HepG2 (cell line): ENCODE measurements at regions not wholly inside any gene's neighbourhood (a gene's known extent, or its start where the extent isn't known, plus 50 kb on each side); places are given as distances from the start of the nearest gene placed in this dataset.

Experiments
- ATAC-seq: fragments of 200-7000 bp; cut with Tn5 transposase; 3 replicates; pipeline ENCODE4 v1.9.1; 2020; ENCODE audit warnings: mild to moderate bottlenecking, moderate library complexity
- BruUV-seq: library from RNA; stranded (reverse); fragments of 400-500 nt; replicated peaks from 2 replicates; lab custom pipeline; 2021; lab: Mats Ljungman, UMichigan
- CTCF ChIA-PET: fragments of 300-600 bp; formaldehyde crosslinking; extraction: SDS; loops from one replicate; lab custom pipeline; 2021; ENCODE audit warnings: low total read pairs, inconsistent platforms, low intra/inter-chr PET ratio; lab: Yijun Ruan, JAX
- POLR2A ChIA-PET: fragments of 350-600 bp; sonication (Branson Sonifier 250); formaldehyde crosslinking; loops from one replicate; lab custom pipeline; 2020; ENCODE audit warnings: antibody characterized with exemption, inconsistent platforms; lab: Yijun Ruan, JAX
- DNase-seq: peaks from one replicate; pipeline ENCODE4 v3.0.0-alpha.2; 2015; ENCODE audit warnings: low spot score
- FAIRE-seq: peaks from 3 replicates; lab custom pipeline; 2011; peaks lifted over from hg19 to GRCh38; lab: Jason Lieb, UNC
- H2AFZ ChIP-seq: one replicate; pipeline ENCODE4 v1.6.1; 2011; ENCODE audit warnings: low read length, inconsistent platforms
- H3K27ac ChIP-seq: fragments of 300-600 bp; 3 replicates; pipeline ENCODE4 v1.8.0; 2011; ENCODE audit warnings: mixed run types, mild to moderate bottlenecking, mixed read lengths, low read length, inconsistent platforms; ENCODE audit not compliant: insufficient read depth; ENCODE audit errors: extremely low read length
- H3K27me3 ChIP-seq, 2 experiments: fragments of 200-600 bp in 1 of 2; 2 replicates in 1 of 2; 3 replicates in 1 of 2; pipeline versions ENCODE4 v1.6.0 to v1.8.0; 2011; ENCODE audit warnings: low read length in 2 of 2, mild to moderate bottlenecking in 2 of 2, moderate library complexity in 2 of 2, inconsistent platforms in 1 of 2; ENCODE audit not compliant: insufficient read depth in 2 of 2, control insufficient read depth in 1 of 2
- H3K36me3 ChIP-seq, 2 experiments: fragments of 200-600 bp in 1 of 2; replicated peaks in 1 of 2; 2 replicates in 1 of 2; 3 replicates in 1 of 2; pipeline versions ENCODE4 v1.5.1 to v1.8.0; 2011; ENCODE audit warnings: low read length in 2 of 2, inconsistent platforms in 1 of 2; ENCODE audit not compliant: insufficient read depth in 2 of 2, control insufficient read depth in 1 of 2
- H3K4me1 ChIP-seq: 2 replicates; pipeline ENCODE4 v1.5.1; 2012; ENCODE audit warnings: low read length, inconsistent platforms; ENCODE audit not compliant: insufficient read depth
- H3K4me2 ChIP-seq: 2 replicates; pipeline ENCODE4 v1.6.0; 2011; ENCODE audit warnings: low read depth, low read length, inconsistent platforms
- H3K4me3 ChIP-seq, 3 experiments: fragments of 200-600 bp in 1 of 3; sonication (generic), shearing (Covaris generic) in 1 of 3; replicated peaks in 1 of 3; 2 replicates each; pipeline ENCODE4 v1.5.1; 2011 to 2016; ENCODE audit warnings: low read length in 3 of 3, inconsistent platforms in 2 of 3, low read depth in 2 of 3, mild to moderate bottlenecking in 2 of 3, control low read depth in 1 of 3, mixed read lengths in 1 of 3; ENCODE audit not compliant: insufficient read depth in 1 of 3
- H3K79me2 ChIP-seq: one replicate; pipeline ENCODE4 v1.6.1; 2011; ENCODE audit warnings: low read length, inconsistent platforms; ENCODE audit not compliant: insufficient read depth
- H3K9ac ChIP-seq: 2 replicates; pipeline ENCODE4 v1.6.0; 2011; ENCODE audit warnings: mild to moderate bottlenecking, low read depth, low read length, inconsistent platforms; ENCODE audit not compliant: insufficient read depth
- H3K9me3 ChIP-seq: 2 replicates; pipeline ENCODE4 v1.5.1; 2012; ENCODE audit warnings: mild to moderate bottlenecking, low read length
- H4K20me1 ChIP-seq: 2 replicates; pipeline ENCODE4 v1.6.0; 2011; ENCODE audit warnings: inconsistent platforms, mild to moderate bottlenecking, low read length, moderate library complexity; ENCODE audit not compliant: insufficient read depth
- GZF1 ChIP-seq: sonication (generic); formaldehyde crosslinking; IDR thresholded peaks from 2 replicates; pipeline ENCODE4 v1.5.1; 2020; ENCODE audit warnings: mild to moderate bottlenecking, missing genetic modification reagents
- KDM3A ChIP-seq: IDR thresholded peaks from 2 replicates; pipeline ENCODE4 v1.6.1; 2018; ENCODE audit warnings: low read depth, missing compliant biosample characterization
- MAFK ChIP-seq, 2 experiments: IDR thresholded peaks in 1 of 2; conservative IDR thresholded peaks in 1 of 2; 2 replicates each; pipeline ENCODE4 v1.6.1; 2011; ENCODE audit warnings: improper control_type of control experiment in 2 of 2, low read length in 2 of 2
- PHB2 ChIP-seq: fragments of 450-650 bp; IDR thresholded peaks from 2 replicates; pipeline ENCODE4 v1.6.1; 2018; ENCODE audit not compliant: partially characterized antibody
- PHF8 ChIP-seq: sonication (generic); formaldehyde crosslinking; IDR thresholded peaks from 2 replicates; pipeline ENCODE4 v1.5.0; 2020; ENCODE audit warnings: missing genetic modification reagents
- SNAI1 ChIP-seq: sonication (generic); formaldehyde crosslinking; IDR thresholded peaks from 2 replicates; pipeline ENCODE4 v1.5.0; 2020; ENCODE audit warnings: mild to moderate bottlenecking, missing genetic modification reagents, borderline replicate concordance
- ZFP36 ChIP-seq: fragments of 150-350 bp; IDR thresholded peaks from 2 replicates; pipeline ENCODE4 v1.6.1; 2018; ENCODE audit warnings: borderline replicate concordance, low read length, low read depth; ENCODE audit not compliant: partially characterized antibody
- ZNF280B ChIP-seq: sonication (generic); formaldehyde crosslinking; IDR thresholded peaks from 2 replicates; pipeline ENCODE4 v1.5.0; 2020; ENCODE audit warnings: missing genetic modification reagents, mild to moderate bottlenecking, borderline replicate concordance
- ZNF737 ChIP-seq: sonication (generic); formaldehyde crosslinking; IDR thresholded peaks from 2 replicates; pipeline ENCODE4 v1.5.0; 2020; ENCODE audit warnings: missing genetic modification reagents, mild to moderate bottlenecking, borderline replicate concordance
- WGBS: methylation state at CpG from one replicate; pipeline ENCODE4 v1.1.6; 2017; ENCODE audit warnings: low lambda C conversion rate; 5-methylcytosine and 5-hydroxymethylcytosine counted together
- in situ Hi-C: cut with HindIII; loops from 2 replicates; pipeline ENCODE4 v1.10.0; 2017; ENCODE audit warnings: low pct_unique_long_range_greater_than_20kb; ENCODE audit not compliant: extremely low pct_ligation_motif_present
- intact Hi-C: fragments of 100-400 bp; cut with micrococcal nuclease; formaldehyde crosslinking; loops from one replicate; pipeline ENCODE4 v1.10.0; 2022; ENCODE audit not compliant: unreplicated experiment

- TF ChIP-seq ZFP36: no peak
- TF ChIP-seq PHB2: no peak
- TF ChIP-seq ZNF280B: no peak
- TF ChIP-seq KDM3A: no peak
- TF ChIP-seq GZF1: no peak
Observed at GRCh38 chr5:15993919-15994318, 185.7 kb downstream of the MARCHF11 start (continued).

- DNase-seq (no peak), ATAC-seq (no peak), FAIRE-seq (no peak)
- Histone ChIP-seq H3K36me3 (no peaks in the 10 kb centered on the region), H3K4me1 (no peaks in the 10 kb centered on the region), H3K27ac (no peak overlapping the region), H3K9me3 (peaks cover 42% of the 10 kb centered on the region), H2AFZ (no peak overlapping the region), H3K4me3 (no peak overlapping the region), H3K4me2 (no peak overlapping the region), H4K20me1 (no peaks in the 10 kb centered on the region), H3K27me3 (no peaks in the 10 kb centered on the region), H3K9ac (no peak overlapping the region), H3K79me2 (no peaks in the 10 kb centered on the region)
- POLR2A ChIA-PET: no interaction called here
- intact Hi-C loops (loop anchor here (10.0 kb wide), 1 partner anchor 609 kb away; no protein-coding TSS in a partner anchor), in situ Hi-C loops (no loop called here)
- TF ChIP-seq SNAI1: no peak
- no peak for TF ChIP-seq MAFK (conservative IDR thresholded peaks at IDR 0.05 in 1 of 2, IDR thresholded peaks at IDR 0.05 in 1 of 2; ENCODE audit: low read length in 2 of 2)
- TF ChIP-seq PHF8 (CRISPR knock-in tag): no peak
- TF ChIP-seq ZNF737: no peak
- 60% methylated on average over 2 of the region's 2 CpGs for WGBS
- BruUV-seq: no TSS peak
- CTCF ChIA-PET: no interaction called here
Observed at GRCh38 chr5:15993334-15993733, 186.3 kb downstream of the MARCHF11 start.
